Osteocyte (in vitro differentiated cells): ENCODE measurements at regions not wholly inside any gene's neighbourhood (a gene's known extent, or its start where the extent isn't known, plus 50 kb on each side); places are given as distances from the start of the nearest gene placed in this dataset.

ENCODE experiments used
- DNase-seq: peaks from one replicate; pipeline ENCODE4 v3.0.0; 2021; ENCODE audit warnings: mixed read lengths; ENCODE audit not compliant: unreplicated experiment; ENCODE audit errors: extremely low spot score
- H3K27ac Mint-ChIP-seq: one replicate; pipeline ENCODE4 v1.8.0; 2021; ENCODE audit warnings: mild to moderate bottlenecking, mixed read lengths; ENCODE audit not compliant: unreplicated experiment
- H3K27me3 Mint-ChIP-seq: one replicate; pipeline ENCODE4 v1.8.0; 2021; ENCODE audit warnings: mixed read lengths; ENCODE audit not compliant: unreplicated experiment
- H3K36me3 Mint-ChIP-seq: one replicate; pipeline ENCODE4 v1.8.0; 2021; ENCODE audit warnings: mixed read lengths; ENCODE audit not compliant: unreplicated experiment
- H3K4me1 Mint-ChIP-seq: one replicate; pipeline ENCODE4 v1.8.0; 2021; ENCODE audit warnings: mixed read lengths; ENCODE audit not compliant: unreplicated experiment
- H3K4me3 Mint-ChIP-seq: one replicate; pipeline ENCODE4 v1.8.0; 2021; ENCODE audit warnings: mild to moderate bottlenecking, moderate library complexity, mixed read lengths; ENCODE audit not compliant: unreplicated experiment
- H3K9me3 Mint-ChIP-seq: one replicate; pipeline ENCODE4 v1.8.0; 2021; ENCODE audit warnings: mixed read lengths; ENCODE audit not compliant: unreplicated experiment
- TF ChIP-seq, protein P1 (sequence below): fragments of 200-600 bp; sonication (generic); IDR thresholded peaks from 2 replicates; pipeline ENCODE4 v1.5.0; 2021; ENCODE audit warnings: antibody characterized with exemption, mild to moderate bottlenecking, moderate library complexity

DNA sequence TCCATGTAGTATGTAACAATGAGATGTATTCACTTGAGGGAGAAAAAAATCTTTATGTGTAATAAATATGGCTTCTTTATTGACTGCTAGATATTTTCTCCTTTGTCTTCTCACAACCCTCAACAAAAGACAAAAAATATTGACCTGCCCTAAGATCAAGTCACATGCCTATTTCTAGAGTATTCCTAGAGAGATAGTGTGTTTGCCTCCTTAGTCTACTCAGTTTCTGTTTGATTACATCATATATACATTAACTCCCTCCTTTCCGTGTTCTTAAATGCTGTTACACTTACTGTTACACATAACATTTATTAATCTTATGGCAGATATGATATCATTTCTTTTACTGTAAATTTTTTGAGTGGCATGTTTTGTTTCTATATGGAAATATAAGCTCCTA lies 281.6 kb upstream of the RGS18 start:
- no peaks in the 10 kb centered on the region for H3K4me1 Mint-ChIP-seq
- H3K9me3 Mint-ChIP-seq: no peaks in the 10 kb centered on the region
- no peaks in the 10 kb centered on the region for H3K36me3 Mint-ChIP-seq
- H3K4me3 Mint-ChIP-seq: no peak overlapping the region
- DNase-seq: no peak
- H3K27ac Mint-ChIP-seq: no peak overlapping the region
- H3K27me3 Mint-ChIP-seq: no peaks in the 10 kb centered on the region
- TF ChIP-seq, protein P1, sequence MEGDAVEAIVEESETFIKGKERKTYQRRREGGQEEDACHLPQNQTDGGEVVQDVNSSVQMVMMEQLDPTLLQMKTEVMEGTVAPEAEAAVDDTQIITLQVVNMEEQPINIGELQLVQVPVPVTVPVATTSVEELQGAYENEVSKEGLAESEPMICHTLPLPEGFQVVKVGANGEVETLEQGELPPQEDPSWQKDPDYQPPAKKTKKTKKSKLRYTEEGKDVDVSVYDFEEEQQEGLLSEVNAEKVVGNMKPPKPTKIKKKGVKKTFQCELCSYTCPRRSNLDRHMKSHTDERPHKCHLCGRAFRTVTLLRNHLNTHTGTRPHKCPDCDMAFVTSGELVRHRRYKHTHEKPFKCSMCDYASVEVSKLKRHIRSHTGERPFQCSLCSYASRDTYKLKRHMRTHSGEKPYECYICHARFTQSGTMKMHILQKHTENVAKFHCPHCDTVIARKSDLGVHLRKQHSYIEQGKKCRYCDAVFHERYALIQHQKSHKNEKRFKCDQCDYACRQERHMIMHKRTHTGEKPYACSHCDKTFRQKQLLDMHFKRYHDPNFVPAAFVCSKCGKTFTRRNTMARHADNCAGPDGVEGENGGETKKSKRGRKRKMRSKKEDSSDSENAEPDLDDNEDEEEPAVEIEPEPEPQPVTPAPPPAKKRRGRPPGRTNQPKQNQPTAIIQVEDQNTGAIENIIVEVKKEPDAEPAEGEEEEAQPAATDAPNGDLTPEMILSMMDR: no peak

DNA sequence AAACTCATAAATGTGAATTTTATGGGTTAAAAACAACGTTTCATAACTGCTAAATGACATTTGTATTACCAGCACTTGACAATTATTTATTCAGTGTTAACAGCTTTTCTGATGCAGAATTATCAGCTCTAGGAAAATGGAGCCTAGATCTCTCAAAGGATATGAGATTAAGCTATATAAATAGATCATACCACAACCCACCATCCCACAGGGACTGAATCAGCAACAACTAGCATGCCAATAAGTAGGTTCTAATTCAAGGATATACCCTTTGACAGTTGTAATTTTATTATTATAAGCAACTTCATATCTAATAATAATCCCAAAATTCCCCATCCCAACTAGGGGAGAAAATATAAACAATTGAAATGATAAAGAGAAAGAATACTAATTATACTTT lies 275.4 kb upstream of the RGS18 start:
- Mint-ChIP-seq H3K4me3 (no peak overlapping the region), H3K36me3 (no peaks in the 10 kb centered on the region), H3K27ac (no peak overlapping the region), H3K9me3 (no peaks in the 10 kb centered on the region), H3K4me1 (peaks cover 4% of the 10 kb centered on the region), H3K27me3 (no peaks in the 10 kb centered on the region)
- no peak for DNase-seq
- TF ChIP-seq, protein P1: no peak

DNA sequence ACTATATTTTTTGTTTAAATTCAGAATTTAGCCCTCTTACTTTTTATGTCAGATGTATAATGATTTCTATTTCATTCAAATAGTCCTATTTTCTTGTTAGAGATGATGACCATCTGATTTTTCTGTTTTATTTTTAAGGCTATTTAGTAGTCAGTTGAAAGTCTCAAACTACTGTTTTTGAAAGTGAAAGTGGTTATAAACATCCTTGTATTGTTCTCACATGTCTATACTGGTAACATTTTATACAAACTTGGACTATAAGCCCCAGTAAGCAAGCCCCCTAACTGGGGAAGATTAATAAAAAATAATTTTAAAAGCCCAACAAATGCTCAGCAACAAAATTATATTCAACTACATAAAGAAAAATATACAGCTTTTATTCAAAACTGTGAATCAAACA lies 271.3 kb upstream of the RGS18 start:
- no peak overlapping the region for H3K27ac Mint-ChIP-seq
- H3K36me3 Mint-ChIP-seq: no peaks in the 10 kb centered on the region
- no peaks in the 10 kb centered on the region for H3K9me3 Mint-ChIP-seq
- TF ChIP-seq, protein P1: no peak
- DNase-seq: no peak
- H3K4me1 Mint-ChIP-seq: peaks cover 9% of the 10 kb centered on the region
- H3K27me3 Mint-ChIP-seq: no peaks in the 10 kb centered on the region
- H3K4me3 Mint-ChIP-seq: no peak overlapping the region

- Mint-ChIP-seq H3K27me3 (no peaks in the 10 kb centered on the region), H3K4me1 (peaks cover 9% of the 10 kb centered on the region), H3K9me3 (peaks cover 7% of the 10 kb centered on the region), H3K4me3 (no peak overlapping the region), H3K36me3 (no peaks in the 10 kb centered on the region), H3K27ac (no peak overlapping the region)
- no peak for DNase-seq
- TF ChIP-seq, protein P1: no peak
Measured at GRCh38 chr1:191888996-191889622, 269.2 kb upstream of the RGS18 start.

DNA sequence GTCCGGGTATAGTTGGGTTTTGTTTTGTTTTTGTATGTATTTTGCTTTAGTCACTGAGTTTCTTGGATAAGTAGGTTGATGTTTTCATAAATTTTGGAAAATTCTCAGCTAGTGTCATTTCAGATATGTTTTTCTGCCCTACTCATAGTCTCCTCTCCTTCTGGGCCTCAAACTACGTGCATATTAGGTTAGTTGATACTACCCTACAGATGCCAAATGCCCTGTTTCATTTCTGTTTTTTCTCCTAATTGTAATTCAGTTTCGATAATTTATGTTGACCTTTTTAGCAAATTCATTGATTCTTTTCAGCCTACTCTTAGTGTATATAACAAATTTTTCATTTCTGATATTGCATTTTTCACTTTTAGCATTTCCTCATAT lies 268.6 kb upstream of the RGS18 start:
- no peaks in the 10 kb centered on the region for H3K36me3 Mint-ChIP-seq
- DNase-seq: no peak
- peaks cover 9% of the 10 kb centered on the region for H3K4me1 Mint-ChIP-seq
- H3K4me3 Mint-ChIP-seq: no peak overlapping the region
- TF ChIP-seq, protein P1: no peak
- no peaks in the 10 kb centered on the region for H3K27me3 Mint-ChIP-seq
- peaks cover 7% of the 10 kb centered on the region for H3K9me3 Mint-ChIP-seq
- H3K27ac Mint-ChIP-seq: no peak overlapping the region
